ENCODE measurements at regions not wholly inside any gene's neighbourhood (a gene's known extent, or its start where the extent isn't known, plus 50 kb on each side); places are given as distances from the start of the nearest gene placed in this dataset.
"Not testable (repeated sequence)": the region's sequence is repeated elsewhere in the genome, so short reads cannot be mapped to it uniquely, and the experiment has no call there.

GRCh38 chr1:24268555-24268954, 50.6 kb upstream of the GRHL3 start:
- DNase-seq (ENCODE audit: low read depth, low spot score); in situ Hi-C loops (cut with HindIII; ENCODE audit: low pct_unique_long_range_greater_than_20kb, low sequenced_read_pairs): not testable (repeated sequence)

GRCh38 chr1:24266998-24267397, 52.2 kb upstream of the GRHL3 start:
- in situ Hi-C loops (cut with HindIII; ENCODE audit: low pct_unique_long_range_greater_than_20kb, low sequenced_read_pairs): no loop called here
- no peak for DNase-seq (ENCODE audit: low read depth, low spot score)

GRCh38 chr1:24266398-24266941, 52.7 kb upstream of the GRHL3 start:
- DNase-seq (ENCODE audit: low read depth, low spot score): no peak
- in situ Hi-C loops (cut with HindIII; ENCODE audit: low pct_unique_long_range_greater_than_20kb, low sequenced_read_pairs): no loop called here

GRCh38 chr1:24263746-24264145, 55.4 kb upstream of the GRHL3 start:
- DNase-seq (ENCODE audit: low read depth, low spot score): no peak
- in situ Hi-C loops (cut with HindIII; ENCODE audit: low pct_unique_long_range_greater_than_20kb, low sequenced_read_pairs): no loop called here

- in situ Hi-C loops (cut with HindIII; ENCODE audit: low pct_unique_long_range_greater_than_20kb, low sequenced_read_pairs): no loop called here
- DNase-seq (ENCODE audit: low read depth, low spot score): no peak
These were observed 55.9 kb upstream of the GRHL3 start for GRCh38 chr1:24263211-24263610.

GRCh38 chr1:24261977-24262376, 57.2 kb upstream of the GRHL3 start:
- no peak for DNase-seq (ENCODE audit: low read depth, low spot score)
- in situ Hi-C loops (cut with HindIII; ENCODE audit: low pct_unique_long_range_greater_than_20kb, low sequenced_read_pairs): no loop called here

- DNase-seq (ENCODE audit: low read depth, low spot score): no peak
- in situ Hi-C loops (cut with HindIII; ENCODE audit: low pct_unique_long_range_greater_than_20kb, low sequenced_read_pairs): no loop called here
These were observed 60.3 kb upstream of the GRHL3 start for GRCh38 chr1:24258735-24259424.

- in situ Hi-C loops (cut with HindIII; ENCODE audit: low pct_unique_long_range_greater_than_20kb, low sequenced_read_pairs): no loop called here
- no peak for DNase-seq (ENCODE audit: low read depth, low spot score)
These were observed 61.8 kb upstream of the GRHL3 start for GRCh38 chr1:24257373-24257772.

- in situ Hi-C loops (cut with HindIII; ENCODE audit: low pct_unique_long_range_greater_than_20kb, low sequenced_read_pairs): no loop called here
- DNase-seq (ENCODE audit: low read depth, low spot score): no peak
These were observed 62.5 kb upstream of the GRHL3 start for GRCh38 chr1:24256687-24257086.

GRCh38 chr1:24255226-24255625, 63.9 kb upstream of the GRHL3 start:
- DNase-seq (ENCODE audit: low read depth, low spot score): no peak
- in situ Hi-C loops (cut with HindIII; ENCODE audit: low pct_unique_long_range_greater_than_20kb, low sequenced_read_pairs): no loop called here

- in situ Hi-C loops (cut with HindIII; ENCODE audit: low pct_unique_long_range_greater_than_20kb, low sequenced_read_pairs): no loop called here
- no peak for DNase-seq (ENCODE audit: low read depth, low spot score)
These were observed 64.4 kb upstream of the GRHL3 start for GRCh38 chr1:24254783-24255182.

- in situ Hi-C loops (cut with HindIII; ENCODE audit: low pct_unique_long_range_greater_than_20kb, low sequenced_read_pairs): no loop called here
- no peak for DNase-seq (ENCODE audit: low read depth, low spot score)
These were observed 65.6 kb upstream of the GRHL3 start for GRCh38 chr1:24253571-24253970.

GRCh38 chr1:24252185-24252780, 65.2 kb upstream of the IFNLR1 start:
- DNase-seq (ENCODE audit: low read depth, low spot score): no peak
- in situ Hi-C loops (cut with HindIII; ENCODE audit: low pct_unique_long_range_greater_than_20kb, low sequenced_read_pairs): no loop called here

- no peak for DNase-seq (ENCODE audit: low read depth, low spot score)
- in situ Hi-C loops (cut with HindIII; ENCODE audit: low pct_unique_long_range_greater_than_20kb, low sequenced_read_pairs): no loop called here
These were observed 64.4 kb upstream of the IFNLR1 start for GRCh38 chr1:24251501-24251900.

GRCh38 chr1:24250791-24251190, 63.7 kb upstream of the IFNLR1 start:
- in situ Hi-C loops (cut with HindIII; ENCODE audit: low pct_unique_long_range_greater_than_20kb, low sequenced_read_pairs): no loop called here

GRCh38 chr1:24250224-24250623, 63.1 kb upstream of the IFNLR1 start:
- in situ Hi-C loops (cut with HindIII; ENCODE audit: low pct_unique_long_range_greater_than_20kb, low sequenced_read_pairs): no loop called here
- DNase-seq (ENCODE audit: low read depth, low spot score): no peak

More at GRCh38 chr1:24250791-24251190, 63.7 kb upstream of the IFNLR1 start:
- no peak for DNase-seq (ENCODE audit: low read depth, low spot score)

GRCh38 chr1:24248859-24249258, 61.8 kb upstream of the IFNLR1 start:
- in situ Hi-C loops (cut with HindIII; ENCODE audit: low pct_unique_long_range_greater_than_20kb, low sequenced_read_pairs): no loop called here
- peak; percentile 42 for DNase-seq (ENCODE audit: low read depth, low spot score)

GRCh38 chr1:24247337-24247736, 60.2 kb upstream of the IFNLR1 start:
- DNase-seq (ENCODE audit: low read depth, low spot score); in situ Hi-C loops (cut with HindIII; ENCODE audit: low pct_unique_long_range_greater_than_20kb, low sequenced_read_pairs): not testable (repeated sequence)

Data from SK-MEL-5 (cell line).